HL-60 (cell line): ENCODE measurements at regions not wholly inside any gene's neighbourhood (a gene's known extent, or its start where the extent isn't known, plus 50 kb on each side); places are given as distances from the start of the nearest gene placed in this dataset.

Source experiments
- DNase-seq, 2 experiments: peaks; one replicate each; pipeline ENCODE4 v3.0.0-alpha.2; 2010 to 2020; ENCODE audit warnings: low read depth in 1 of 2, low spot score in 1 of 2
- H3K27ac ChIP-seq: fragments of 250-450 bp; sonication (Bioruptor Pico); replicated peaks from 2 replicates; pipeline ENCODE4 v1.5.1; 2020; ENCODE audit warnings: mild to moderate bottlenecking, moderate library complexity
- H3K27me3 ChIP-seq: fragments of 250-450 bp; sonication (Bioruptor Pico); 2 replicates; pipeline ENCODE4 v1.5.1; 2021; ENCODE audit warnings: mild to moderate bottlenecking, moderate library complexity; ENCODE audit not compliant: insufficient read depth, poor library complexity, severe bottlenecking
- H3K4me3 ChIP-seq: replicated peaks from 2 replicates; pipeline ENCODE4 v1.5.1; 2011; ENCODE audit warnings: mild to moderate bottlenecking, control low read depth, low read length; ENCODE audit not compliant: insufficient read depth
- GABPA ChIP-seq: IDR thresholded peaks from 2 replicates; pipeline ENCODE4 v1.6.1; 2012; ENCODE audit warnings: low read depth
- POLR2AphosphoS5 ChIP-seq: IDR thresholded peaks from 2 replicates; pipeline ENCODE4 v1.6.1; 2012; ENCODE audit warnings: low read depth
- SPI1 ChIP-seq: IDR thresholded peaks from 2 replicates; pipeline ENCODE4 v1.6.1; 2012; ENCODE audit warnings: low read depth, mild to moderate bottlenecking, borderline replicate concordance
- TF ChIP-seq, protein P1 (sequence below): IDR thresholded peaks from 2 replicates; pipeline ENCODE4 v1.6.1; 2012; ENCODE audit warnings: low read depth; ENCODE audit not compliant: insufficient replicate concordance
- TF ChIP-seq, protein P2 (sequence below): IDR thresholded peaks from one replicate; pipeline ENCODE4 v1.5.1; 2011; ENCODE audit warnings: low read length, control low read depth, inconsistent platforms; ENCODE audit not compliant: insufficient read depth

DNA sequence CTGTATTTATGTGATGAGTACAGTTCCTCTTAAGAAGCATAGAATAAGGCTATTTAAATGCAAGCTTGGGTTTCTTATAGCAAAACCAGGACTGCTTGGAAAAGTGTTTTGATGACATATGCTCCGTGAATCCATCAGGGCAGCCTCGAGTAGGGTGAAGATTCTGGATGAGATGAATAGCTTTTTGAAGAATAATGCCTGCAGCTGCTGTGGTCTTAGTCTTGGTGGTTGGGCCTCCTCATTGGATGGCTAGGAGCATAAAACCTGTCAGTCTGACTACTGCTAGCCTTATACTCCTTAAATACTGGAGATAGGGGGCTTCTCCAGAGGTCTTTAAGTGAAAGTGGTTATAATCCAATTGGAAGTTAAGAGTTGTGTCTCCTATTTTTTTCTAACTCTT is 704.3 kb downstream of the FGF9 start:
- TF ChIP-seq GABPA: no peak
- no peak for TF ChIP-seq POLR2AphosphoS5
- TF ChIP-seq, protein P1, sequence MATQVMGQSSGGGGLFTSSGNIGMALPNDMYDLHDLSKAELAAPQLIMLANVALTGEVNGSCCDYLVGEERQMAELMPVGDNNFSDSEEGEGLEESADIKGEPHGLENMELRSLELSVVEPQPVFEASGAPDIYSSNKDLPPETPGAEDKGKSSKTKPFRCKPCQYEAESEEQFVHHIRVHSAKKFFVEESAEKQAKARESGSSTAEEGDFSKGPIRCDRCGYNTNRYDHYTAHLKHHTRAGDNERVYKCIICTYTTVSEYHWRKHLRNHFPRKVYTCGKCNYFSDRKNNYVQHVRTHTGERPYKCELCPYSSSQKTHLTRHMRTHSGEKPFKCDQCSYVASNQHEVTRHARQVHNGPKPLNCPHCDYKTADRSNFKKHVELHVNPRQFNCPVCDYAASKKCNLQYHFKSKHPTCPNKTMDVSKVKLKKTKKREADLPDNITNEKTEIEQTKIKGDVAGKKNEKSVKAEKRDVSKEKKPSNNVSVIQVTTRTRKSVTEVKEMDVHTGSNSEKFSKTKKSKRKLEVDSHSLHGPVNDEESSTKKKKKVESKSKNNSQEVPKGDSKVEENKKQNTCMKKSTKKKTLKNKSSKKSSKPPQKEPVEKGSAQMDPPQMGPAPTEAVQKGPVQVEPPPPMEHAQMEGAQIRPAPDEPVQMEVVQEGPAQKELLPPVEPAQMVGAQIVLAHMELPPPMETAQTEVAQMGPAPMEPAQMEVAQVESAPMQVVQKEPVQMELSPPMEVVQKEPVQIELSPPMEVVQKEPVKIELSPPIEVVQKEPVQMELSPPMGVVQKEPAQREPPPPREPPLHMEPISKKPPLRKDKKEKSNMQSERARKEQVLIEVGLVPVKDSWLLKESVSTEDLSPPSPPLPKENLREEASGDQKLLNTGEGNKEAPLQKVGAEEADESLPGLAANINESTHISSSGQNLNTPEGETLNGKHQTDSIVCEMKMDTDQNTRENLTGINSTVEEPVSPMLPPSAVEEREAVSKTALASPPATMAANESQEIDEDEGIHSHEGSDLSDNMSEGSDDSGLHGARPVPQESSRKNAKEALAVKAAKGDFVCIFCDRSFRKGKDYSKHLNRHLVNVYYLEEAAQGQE: no peak
- TF ChIP-seq SPI1: no peak
- TF ChIP-seq, protein P2, sequence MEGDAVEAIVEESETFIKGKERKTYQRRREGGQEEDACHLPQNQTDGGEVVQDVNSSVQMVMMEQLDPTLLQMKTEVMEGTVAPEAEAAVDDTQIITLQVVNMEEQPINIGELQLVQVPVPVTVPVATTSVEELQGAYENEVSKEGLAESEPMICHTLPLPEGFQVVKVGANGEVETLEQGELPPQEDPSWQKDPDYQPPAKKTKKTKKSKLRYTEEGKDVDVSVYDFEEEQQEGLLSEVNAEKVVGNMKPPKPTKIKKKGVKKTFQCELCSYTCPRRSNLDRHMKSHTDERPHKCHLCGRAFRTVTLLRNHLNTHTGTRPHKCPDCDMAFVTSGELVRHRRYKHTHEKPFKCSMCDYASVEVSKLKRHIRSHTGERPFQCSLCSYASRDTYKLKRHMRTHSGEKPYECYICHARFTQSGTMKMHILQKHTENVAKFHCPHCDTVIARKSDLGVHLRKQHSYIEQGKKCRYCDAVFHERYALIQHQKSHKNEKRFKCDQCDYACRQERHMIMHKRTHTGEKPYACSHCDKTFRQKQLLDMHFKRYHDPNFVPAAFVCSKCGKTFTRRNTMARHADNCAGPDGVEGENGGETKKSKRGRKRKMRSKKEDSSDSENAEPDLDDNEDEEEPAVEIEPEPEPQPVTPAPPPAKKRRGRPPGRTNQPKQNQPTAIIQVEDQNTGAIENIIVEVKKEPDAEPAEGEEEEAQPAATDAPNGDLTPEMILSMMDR: no peak
- Histone ChIP-seq H3K4me3 (no peak overlapping the region), H3K27ac (no peak overlapping the region), H3K27me3 (no peaks in the 10 kb centered on the region)
- DNase-seq: no peak

DNA sequence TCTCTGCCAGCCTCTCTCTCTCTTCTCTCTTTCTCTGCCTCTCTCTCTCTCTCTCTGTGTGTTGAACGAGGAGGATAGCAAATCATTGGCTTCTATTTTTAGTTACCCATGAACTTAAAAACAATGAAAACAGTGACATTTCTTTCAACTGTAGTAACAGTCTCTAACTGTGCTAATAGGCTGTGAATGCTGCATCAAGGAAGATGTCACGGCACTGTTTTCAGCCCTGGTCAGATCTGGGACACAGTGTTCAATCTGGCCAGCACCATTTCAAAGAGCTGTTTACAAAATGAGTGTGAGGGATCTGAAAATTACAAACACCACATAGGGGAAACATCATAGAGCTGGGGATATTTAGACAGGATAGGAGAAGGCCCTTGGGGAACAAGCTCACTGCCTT is 717.0 kb downstream of the FGF9 start:
- no peak for DNase-seq
- no peak overlapping the region for H3K4me3 ChIP-seq
- no peaks in the 10 kb centered on the region for H3K27me3 ChIP-seq
- no peak overlapping the region for H3K27ac ChIP-seq
- no peak for TF ChIP-seq GABPA
- TF ChIP-seq, protein P2: no peak
- TF ChIP-seq SPI1: no peak
- no peak for TF ChIP-seq POLR2AphosphoS5
- TF ChIP-seq, protein P1: no peak

DNA sequence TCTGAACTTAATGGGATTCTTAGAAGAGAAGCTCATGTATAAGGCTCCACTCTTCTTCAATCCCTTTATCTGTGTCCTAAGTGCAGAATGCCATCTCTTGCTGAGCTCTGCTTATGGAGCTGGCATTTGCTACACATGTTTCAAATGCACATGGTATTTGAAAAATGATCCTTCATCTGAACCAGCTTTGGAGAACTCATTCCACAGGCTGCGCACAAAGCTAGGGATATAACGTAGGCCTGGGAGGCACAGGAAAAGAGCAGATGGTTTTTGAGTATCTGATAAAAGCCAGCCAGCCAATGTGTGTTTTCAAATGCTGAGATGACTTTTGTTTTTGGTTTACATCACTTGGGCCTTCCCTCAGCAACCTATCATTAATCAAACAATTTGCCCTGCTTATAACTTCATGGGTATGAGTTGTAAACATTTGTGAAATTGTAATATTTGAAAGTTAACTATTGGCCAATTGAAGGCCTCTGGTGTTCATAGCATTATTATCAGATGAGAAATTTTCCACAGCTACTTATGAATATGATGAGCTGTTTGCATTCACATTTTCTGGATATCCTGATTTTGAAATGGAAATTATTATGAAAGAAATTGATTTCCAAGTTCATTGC is 729.0 kb downstream of the FGF9 start:
- Histone ChIP-seq H3K27me3 (no peaks in the 10 kb centered on the region), H3K27ac (no peak overlapping the region), H3K4me3 (no peak overlapping the region)
- TF ChIP-seq GABPA: no peak
- no peak for TF ChIP-seq POLR2AphosphoS5
- TF ChIP-seq, protein P1: no peak
- TF ChIP-seq, protein P2: no peak
- no peak for TF ChIP-seq SPI1
- DNase-seq: no peak
